ENCODE measurements at regions not wholly inside any gene's neighbourhood (a gene's known extent, or its start where the extent isn't known, plus 50 kb on each side); places are given as distances from the start of the nearest gene placed in this dataset.

DNA sequence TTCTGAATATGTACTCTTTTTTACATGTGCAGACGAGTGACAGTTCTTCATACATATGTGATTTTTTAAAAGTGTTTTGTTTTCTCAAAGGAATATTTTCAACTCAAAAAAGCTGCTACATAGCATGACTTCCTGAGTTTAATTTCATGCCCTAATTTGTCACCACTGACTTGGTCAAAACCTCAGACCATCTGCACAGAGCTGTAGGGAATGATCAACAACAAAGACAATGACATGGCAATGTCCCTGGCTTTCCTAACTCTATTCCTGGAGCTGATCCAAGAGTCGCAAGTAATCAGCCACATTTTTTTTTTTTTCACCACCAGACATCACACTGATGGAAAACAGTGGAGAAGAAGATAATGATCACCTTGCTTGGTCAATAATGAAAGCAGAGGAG lies 97.7 kb downstream of the TMA16 start:
- H3K36me3 Mint-ChIP-seq: no peaks in the 10 kb centered on the region
- H3K4me3 Mint-ChIP-seq: no peak overlapping the region
- no peaks in the 10 kb centered on the region for H3K4me1 Mint-ChIP-seq (ENCODE audit: unreplicated experiment)
- H3K27ac Mint-ChIP-seq: no peak overlapping the region
- TF ChIP-seq, protein P1, sequence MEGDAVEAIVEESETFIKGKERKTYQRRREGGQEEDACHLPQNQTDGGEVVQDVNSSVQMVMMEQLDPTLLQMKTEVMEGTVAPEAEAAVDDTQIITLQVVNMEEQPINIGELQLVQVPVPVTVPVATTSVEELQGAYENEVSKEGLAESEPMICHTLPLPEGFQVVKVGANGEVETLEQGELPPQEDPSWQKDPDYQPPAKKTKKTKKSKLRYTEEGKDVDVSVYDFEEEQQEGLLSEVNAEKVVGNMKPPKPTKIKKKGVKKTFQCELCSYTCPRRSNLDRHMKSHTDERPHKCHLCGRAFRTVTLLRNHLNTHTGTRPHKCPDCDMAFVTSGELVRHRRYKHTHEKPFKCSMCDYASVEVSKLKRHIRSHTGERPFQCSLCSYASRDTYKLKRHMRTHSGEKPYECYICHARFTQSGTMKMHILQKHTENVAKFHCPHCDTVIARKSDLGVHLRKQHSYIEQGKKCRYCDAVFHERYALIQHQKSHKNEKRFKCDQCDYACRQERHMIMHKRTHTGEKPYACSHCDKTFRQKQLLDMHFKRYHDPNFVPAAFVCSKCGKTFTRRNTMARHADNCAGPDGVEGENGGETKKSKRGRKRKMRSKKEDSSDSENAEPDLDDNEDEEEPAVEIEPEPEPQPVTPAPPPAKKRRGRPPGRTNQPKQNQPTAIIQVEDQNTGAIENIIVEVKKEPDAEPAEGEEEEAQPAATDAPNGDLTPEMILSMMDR (conservative IDR thresholded peaks at IDR 0.05): no peak
- H3K9me3 Mint-ChIP-seq: no peaks in the 10 kb centered on the region
- H3K27me3 Mint-ChIP-seq: no peaks in the 10 kb centered on the region
- no peak for DNase-seq (ENCODE audit: extremely low spot score, unreplicated experiment)

DNA sequence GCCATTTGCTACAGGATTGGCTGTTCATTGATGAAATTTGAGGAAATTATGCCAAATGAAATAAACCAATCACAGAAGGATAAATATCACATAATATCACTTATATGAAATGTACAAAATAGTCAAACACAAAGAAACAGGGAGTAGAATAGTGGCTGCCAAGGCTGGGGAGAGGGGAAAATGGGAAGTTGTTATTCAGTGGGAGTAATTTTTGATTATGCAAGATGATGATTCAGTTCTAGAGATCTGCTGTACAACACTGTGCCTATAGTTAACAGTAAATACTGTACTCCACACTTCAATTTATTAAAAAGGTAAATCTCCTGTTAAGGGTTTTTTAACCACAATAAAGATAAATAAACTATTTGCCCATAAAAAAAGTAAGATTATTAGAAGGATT lies 101.1 kb downstream of the TMA16 start:
- H3K4me1 Mint-ChIP-seq (ENCODE audit: unreplicated experiment): no peaks in the 10 kb centered on the region
- H3K4me3 Mint-ChIP-seq: no peak overlapping the region
- DNase-seq (ENCODE audit: extremely low spot score, unreplicated experiment): no peak
- no peaks in the 10 kb centered on the region for H3K36me3 Mint-ChIP-seq
- TF ChIP-seq, protein P1 (conservative IDR thresholded peaks at IDR 0.05): no peak
- H3K27me3 Mint-ChIP-seq: no peaks in the 10 kb centered on the region
- H3K9me3 Mint-ChIP-seq: no peaks in the 10 kb centered on the region
- H3K27ac Mint-ChIP-seq: no peak overlapping the region

DNA sequence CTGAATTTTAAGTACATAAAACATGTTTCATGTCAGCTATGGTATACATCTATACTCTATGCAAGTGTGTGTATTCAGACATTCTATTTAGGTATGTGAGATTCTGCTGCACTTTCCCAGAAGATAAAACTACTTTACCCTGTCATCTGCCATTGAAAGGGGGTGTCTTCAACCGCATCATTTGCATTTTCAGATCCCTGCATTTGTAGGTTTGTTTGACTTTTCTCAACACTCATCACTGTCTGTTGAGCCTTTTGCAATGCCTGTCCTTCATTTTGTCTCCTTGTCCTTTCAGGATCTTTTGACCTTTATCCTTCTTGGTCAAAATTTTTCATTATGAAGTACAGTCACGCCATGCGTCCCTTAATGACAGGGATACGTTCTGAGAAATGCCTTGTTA lies 103.5 kb downstream of the TMA16 start:
- H3K27ac Mint-ChIP-seq: no peak overlapping the region
- no peaks in the 10 kb centered on the region for H3K9me3 Mint-ChIP-seq
- H3K36me3 Mint-ChIP-seq: no peaks in the 10 kb centered on the region
- H3K4me3 Mint-ChIP-seq: no peak overlapping the region
- no peaks in the 10 kb centered on the region for H3K4me1 Mint-ChIP-seq (ENCODE audit: unreplicated experiment)
- no peak for DNase-seq (ENCODE audit: extremely low spot score, unreplicated experiment)
- H3K27me3 Mint-ChIP-seq: no peaks in the 10 kb centered on the region
- TF ChIP-seq, protein P1 (conservative IDR thresholded peaks at IDR 0.05): no peak

DNA sequence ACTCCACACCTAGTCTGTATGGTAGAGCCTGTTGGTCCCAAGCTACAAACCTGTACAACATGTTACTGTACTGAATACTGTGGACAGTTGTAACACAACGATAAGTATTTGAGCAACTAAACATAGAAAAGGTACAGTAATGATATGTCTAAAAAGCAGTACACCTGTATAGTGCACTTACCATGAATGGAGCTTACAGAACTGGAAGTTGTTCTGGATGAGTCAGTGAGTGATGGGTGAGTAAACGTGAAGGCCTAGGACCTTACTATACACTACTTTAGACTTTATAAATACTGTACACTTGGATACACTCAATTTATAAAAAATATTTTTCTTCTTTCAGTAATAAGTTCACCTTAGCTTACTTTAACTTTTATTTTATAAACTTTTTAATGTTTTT lies 104.0 kb downstream of the TMA16 start:
- Mint-ChIP-seq H3K36me3 (no peaks in the 10 kb centered on the region), H3K27ac (no peak overlapping the region), H3K4me3 (no peak overlapping the region), H3K9me3 (no peaks in the 10 kb centered on the region), H3K27me3 (no peaks in the 10 kb centered on the region), H3K4me1 (ENCODE audit: unreplicated experiment) (no peaks in the 10 kb centered on the region)
- no peak for DNase-seq (ENCODE audit: extremely low spot score, unreplicated experiment)
- TF ChIP-seq, protein P1 (conservative IDR thresholded peaks at IDR 0.05): no peak

DNA sequence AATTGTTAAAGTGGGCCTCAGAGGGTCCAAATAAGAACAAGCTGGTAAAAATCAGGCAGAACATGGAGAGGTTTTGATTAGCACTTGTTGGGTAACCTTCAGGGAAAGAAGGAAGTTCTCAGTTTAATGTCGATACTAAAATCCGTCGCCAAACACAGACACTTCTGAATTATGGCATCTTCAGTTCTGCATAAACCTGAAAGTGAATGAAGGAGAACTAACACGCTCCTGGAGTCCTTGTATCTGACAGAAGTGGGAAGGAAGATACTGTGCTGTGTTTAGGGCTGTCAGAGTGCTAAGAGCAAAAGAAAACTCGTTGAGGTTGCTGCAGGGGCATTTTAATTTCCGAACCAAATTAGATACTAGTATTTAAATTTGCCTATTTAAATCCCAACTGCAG lies 106.2 kb downstream of the TMA16 start:
- Mint-ChIP-seq H3K27ac (no peak overlapping the region), H3K36me3 (no peaks in the 10 kb centered on the region), H3K4me1 (ENCODE audit: unreplicated experiment) (no peaks in the 10 kb centered on the region), H3K9me3 (no peaks in the 10 kb centered on the region), H3K4me3 (no peak overlapping the region), H3K27me3 (no peaks in the 10 kb centered on the region)
- no peak for DNase-seq (ENCODE audit: extremely low spot score, unreplicated experiment)
- TF ChIP-seq, protein P1 (conservative IDR thresholded peaks at IDR 0.05): no peak

DNA sequence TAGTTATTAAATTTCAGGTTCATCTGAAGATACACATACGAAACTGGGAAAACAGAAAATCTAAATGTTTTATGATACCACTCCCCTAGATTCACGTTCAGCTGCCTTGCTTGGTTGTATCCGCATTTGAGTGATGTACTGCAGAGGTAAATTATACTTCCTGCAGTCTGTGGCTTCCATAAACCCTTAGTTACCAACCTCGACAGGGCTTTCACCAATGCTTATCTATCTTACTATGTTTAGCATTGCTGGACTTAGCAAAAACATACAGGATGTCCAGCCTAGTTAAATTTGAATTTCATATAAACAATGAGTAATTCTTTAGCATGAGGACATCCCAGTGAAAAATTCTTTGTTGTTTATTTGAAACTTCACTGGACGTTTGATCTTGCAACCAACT lies 108.8 kb downstream of the TMA16 start:
- Mint-ChIP-seq H3K36me3 (no peaks in the 10 kb centered on the region), H3K4me3 (no peak overlapping the region), H3K27ac (no peak overlapping the region), H3K27me3 (no peaks in the 10 kb centered on the region), H3K4me1 (ENCODE audit: unreplicated experiment) (no peaks in the 10 kb centered on the region), H3K9me3 (no peaks in the 10 kb centered on the region)
- TF ChIP-seq, protein P1 (conservative IDR thresholded peaks at IDR 0.05): no peak
- no peak for DNase-seq (ENCODE audit: extremely low spot score, unreplicated experiment)

Measured in type B pancreatic cell (in vitro differentiated cells).